ENCODE measurements at regions not wholly inside any gene's neighbourhood (a gene's known extent, or its start where the extent isn't known, plus 50 kb on each side); places are given as distances from the start of the nearest gene placed in this dataset.

DNA sequence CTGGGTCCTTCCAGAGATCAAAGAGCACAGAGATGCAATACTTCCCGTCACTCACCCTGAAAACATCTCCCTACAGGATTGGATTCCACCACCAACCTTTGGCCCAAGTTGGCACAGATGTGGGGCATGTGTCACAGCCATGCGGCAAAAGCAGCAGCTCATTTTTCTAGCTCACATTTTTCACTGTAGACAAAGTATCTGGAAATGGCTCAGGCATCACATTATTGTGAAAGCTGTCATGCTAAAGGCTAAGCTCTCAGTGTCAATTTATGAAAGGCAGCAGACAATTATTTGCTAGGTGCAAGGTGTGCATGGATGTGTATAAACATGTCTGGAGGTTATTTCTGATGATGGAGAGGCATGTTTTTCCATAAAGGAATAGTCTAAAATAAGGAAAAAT is 213.3 kb upstream of the PRNP start:
- no peak overlapping the region for H3K4me3 Mint-ChIP-seq
- H3K27me3 Mint-ChIP-seq: peaks cover 10% of the 10 kb centered on the region
- no peak for TF ChIP-seq EZH2 (IDR thresholded peaks at IDR 0.05; ENCODE audit: borderline replicate concordance, insufficient read depth, low read depth, low read length, poor library complexity, severe bottlenecking)
- TF ChIP-seq, protein P1, sequence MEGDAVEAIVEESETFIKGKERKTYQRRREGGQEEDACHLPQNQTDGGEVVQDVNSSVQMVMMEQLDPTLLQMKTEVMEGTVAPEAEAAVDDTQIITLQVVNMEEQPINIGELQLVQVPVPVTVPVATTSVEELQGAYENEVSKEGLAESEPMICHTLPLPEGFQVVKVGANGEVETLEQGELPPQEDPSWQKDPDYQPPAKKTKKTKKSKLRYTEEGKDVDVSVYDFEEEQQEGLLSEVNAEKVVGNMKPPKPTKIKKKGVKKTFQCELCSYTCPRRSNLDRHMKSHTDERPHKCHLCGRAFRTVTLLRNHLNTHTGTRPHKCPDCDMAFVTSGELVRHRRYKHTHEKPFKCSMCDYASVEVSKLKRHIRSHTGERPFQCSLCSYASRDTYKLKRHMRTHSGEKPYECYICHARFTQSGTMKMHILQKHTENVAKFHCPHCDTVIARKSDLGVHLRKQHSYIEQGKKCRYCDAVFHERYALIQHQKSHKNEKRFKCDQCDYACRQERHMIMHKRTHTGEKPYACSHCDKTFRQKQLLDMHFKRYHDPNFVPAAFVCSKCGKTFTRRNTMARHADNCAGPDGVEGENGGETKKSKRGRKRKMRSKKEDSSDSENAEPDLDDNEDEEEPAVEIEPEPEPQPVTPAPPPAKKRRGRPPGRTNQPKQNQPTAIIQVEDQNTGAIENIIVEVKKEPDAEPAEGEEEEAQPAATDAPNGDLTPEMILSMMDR (IDR thresholded peaks at IDR 0.05): no peak
- POLR2A ChIA-PET: no interaction called here
- H2AFZ ChIP-seq (ENCODE audit: insufficient read depth, low read depth, low read length, poor library complexity, severe bottlenecking): no peak overlapping the region
- H3K36me3 ChIP-seq (replicated peaks in 1 of 2; ENCODE audit: control extremely low read depth in 1 of 2, control insufficient read depth in 1 of 2, extremely low read depth in 1 of 2, insufficient read depth in 2 of 2, low read length in 1 of 2): no peaks in the 10 kb centered on the region
- no peak for DNase-seq
- no peaks in the 10 kb centered on the region for H3K79me2 ChIP-seq (ENCODE audit: control insufficient read depth, insufficient read depth, low read length)
- ATAC-seq (ENCODE audit: low read depth): no peak
- intact Hi-C loops (cut with micrococcal nuclease): no loop called here
- H3K9me3 Mint-ChIP-seq (ENCODE audit: insufficient read depth): no peaks in the 10 kb centered on the region
- no peak overlapping the region for H3K4me3 ChIP-seq (ENCODE audit: control extremely low read depth in 1 of 5, extremely low read depth in 1 of 5, insufficient read depth in 1 of 5, low read depth in 2 of 5, low read length in 4 of 5)
- no peaks in the 10 kb centered on the region for H3K27me3 ChIP-seq (replicated peaks in 1 of 4; ENCODE audit: control extremely low read depth in 1 of 4, control insufficient read depth in 3 of 4, insufficient read depth in 4 of 4, low read length in 3 of 4)
- H3K4me1 Mint-ChIP-seq: no peaks in the 10 kb centered on the region
- CTCF ChIA-PET: no interaction called here
- no peaks in the 10 kb centered on the region for H4K20me1 ChIP-seq (ENCODE audit: control insufficient read depth, insufficient read depth, low read length, poor library complexity, severe bottlenecking)
- no peak overlapping the region for H3K27ac Mint-ChIP-seq
- no peaks in the 10 kb centered on the region for H3K9me3 ChIP-seq (ENCODE audit: control extremely low read depth in 1 of 3, control insufficient read depth in 2 of 3, insufficient read depth in 1 of 3, low read length in 2 of 3)
- WGBS (ENCODE audit: insufficient coverage): 85% methylated on average over 2 of the region's 2 CpGs
- H3K9ac ChIP-seq (ENCODE audit: low read length): no peak overlapping the region
- H3K27ac ChIP-seq (ENCODE audit: low read length in 2 of 2): no peak overlapping the region
- H3K4me2 ChIP-seq (replicated peaks; ENCODE audit: low read depth, low read length, poor library complexity, severe bottlenecking): no peak overlapping the region
- H3K4me1 ChIP-seq (ENCODE audit: control insufficient read depth in 2 of 2, insufficient read depth in 2 of 2, low read length in 2 of 2): no peaks in the 10 kb centered on the region

DNA sequence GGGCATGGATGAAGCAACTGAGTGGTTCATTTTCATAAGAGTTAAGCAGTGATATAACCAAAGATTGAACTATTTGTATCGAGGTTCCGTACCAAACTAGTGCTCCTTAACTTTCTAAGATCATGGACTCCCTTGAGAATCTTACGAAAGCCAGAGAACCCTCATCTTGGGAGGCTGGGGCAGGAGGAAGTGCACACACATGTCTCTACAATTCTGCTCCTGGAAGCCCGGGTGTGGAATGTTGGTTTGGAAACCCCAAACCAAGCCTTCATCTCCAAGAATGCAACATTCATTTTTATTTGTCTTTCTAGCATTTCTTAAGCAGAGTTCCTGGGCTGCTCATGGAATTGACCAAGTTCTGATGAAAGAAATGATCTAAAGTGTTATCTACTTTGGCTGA is 215.0 kb upstream of the PRNP start:
- DNase-seq: no peak
- no peak overlapping the region for H3K4me3 Mint-ChIP-seq
- CTCF ChIA-PET: no interaction called here
- Histone ChIP-seq H3K36me3 (replicated peaks in 1 of 2; ENCODE audit: control extremely low read depth in 1 of 2, control insufficient read depth in 1 of 2, extremely low read depth in 1 of 2, insufficient read depth in 2 of 2, low read length in 1 of 2) (no peaks in the 10 kb centered on the region), H3K79me2 (ENCODE audit: control insufficient read depth, insufficient read depth, low read length) (no peaks in the 10 kb centered on the region), H3K4me2 (replicated peaks; ENCODE audit: low read depth, low read length, poor library complexity, severe bottlenecking) (no peak overlapping the region), H3K27me3 (replicated peaks in 1 of 4; ENCODE audit: control extremely low read depth in 1 of 4, control insufficient read depth in 3 of 4, insufficient read depth in 4 of 4, low read length in 3 of 4) (no peaks in the 10 kb centered on the region), H2AFZ (ENCODE audit: insufficient read depth, low read depth, low read length, poor library complexity, severe bottlenecking) (no peak overlapping the region), H3K9me3 (ENCODE audit: control extremely low read depth in 1 of 3, control insufficient read depth in 2 of 3, insufficient read depth in 1 of 3, low read length in 2 of 3) (no peaks in the 10 kb centered on the region), H4K20me1 (ENCODE audit: control insufficient read depth, insufficient read depth, low read length, poor library complexity, severe bottlenecking) (no peaks in the 10 kb centered on the region), H3K4me3 (ENCODE audit: control extremely low read depth in 1 of 5, extremely low read depth in 1 of 5, insufficient read depth in 1 of 5, low read depth in 2 of 5, low read length in 4 of 5) (no peak overlapping the region), H3K4me1 (ENCODE audit: control insufficient read depth in 2 of 2, insufficient read depth in 2 of 2, low read length in 2 of 2) (no peaks in the 10 kb centered on the region), H3K27ac (ENCODE audit: low read length in 2 of 2) (no peak overlapping the region), H3K9ac (ENCODE audit: low read length) (no peak overlapping the region)
- H3K9me3 Mint-ChIP-seq (ENCODE audit: insufficient read depth): no peaks in the 10 kb centered on the region
- ATAC-seq (ENCODE audit: low read depth): no peak
- intact Hi-C loops (cut with micrococcal nuclease): no loop called here
- 100% methylated on average over 2 of the region's 4 CpGs for WGBS (ENCODE audit: insufficient coverage)
- H3K27me3 Mint-ChIP-seq: peaks cover 10% of the 10 kb centered on the region
- POLR2A ChIA-PET: no interaction called here
- H3K27ac Mint-ChIP-seq: no peak overlapping the region
- TF ChIP-seq EZH2 (IDR thresholded peaks at IDR 0.05; ENCODE audit: borderline replicate concordance, insufficient read depth, low read depth, low read length, poor library complexity, severe bottlenecking): no peak
- TF ChIP-seq, protein P1 (IDR thresholded peaks at IDR 0.05): no peak
- no peaks in the 10 kb centered on the region for H3K4me1 Mint-ChIP-seq

Data from B cell (primary cell).